B cell (primary cell): ENCODE measurements at regions not wholly inside any gene's neighbourhood (a gene's known extent, or its start where the extent isn't known, plus 50 kb on each side); places are given as distances from the start of the nearest gene placed in this dataset.

ENCODE experiments used
- ATAC-seq: fragments of 200-7000 bp; cut with Tn5 transposase; one replicate; pipeline ENCODE4 v1.10.0; 2021; ENCODE audit warnings: low read depth, mild to moderate bottlenecking, moderate number of reproducible peaks, moderate library complexity
- CTCF ChIA-PET: fragments of 350-600 bp; sonication (Branson Sonifier 250); formaldehyde crosslinking; loops from one replicate; lab custom pipeline; 2021; ENCODE audit warnings: antibody characterized with exemption, inconsistent platforms; lab: Charles Lee
- POLR2A ChIA-PET: fragments of 350-600 bp; sonication (Branson Sonifier 250); formaldehyde crosslinking; loops from one replicate; lab custom pipeline; 2021; ENCODE audit warnings: antibody characterized with exemption; lab: Charles Lee
- DNase-seq: peaks from one replicate; pipeline ENCODE4 v3.0.0; 2013
- H2AFZ ChIP-seq: 2 replicates; pipeline ENCODE4 v1.6.1; 2012; ENCODE audit warnings: mild to moderate bottlenecking, low read depth, low read length; ENCODE audit not compliant: insufficient read depth, poor library complexity, severe bottlenecking
- H3K27ac ChIP-seq, 2 donors: 1 replicate in 1 of 2; 2 replicates in 1 of 2; pipeline ENCODE4 v1.5.1; 2012 to 2013; ENCODE audit warnings: low read length in 2 of 2, mild to moderate bottlenecking in 2 of 2, moderate library complexity in 1 of 2
- H3K27me3 ChIP-seq, 4 experiments: fragments of 200-600 bp in 1 of 4; sonication (generic) in 1 of 4; replicated peaks in 1 of 4; 1 replicate in 2 of 4; 2 replicates in 2 of 4; pipeline versions ENCODE4 v1.6.1 to v1.7.0; 2013 to 2016; ENCODE audit warnings: low read length in 3 of 4, mild to moderate bottlenecking in 2 of 4, mixed read lengths in 1 of 4, moderate library complexity in 1 of 4; ENCODE audit not compliant: insufficient read depth in 4 of 4, control insufficient read depth in 3 of 4; ENCODE audit errors: control extremely low read depth in 1 of 4
- H3K36me3 ChIP-seq, 2 experiments: replicated peaks in 1 of 2; 1 replicate in 1 of 2; 2 replicates in 1 of 2; pipeline versions ENCODE4 v1.6.1 to v1.7.1; 2013; ENCODE audit warnings: low read length in 1 of 2; ENCODE audit not compliant: insufficient read depth in 2 of 2, control insufficient read depth in 1 of 2; ENCODE audit errors: control extremely low read depth in 1 of 2, extremely low read depth in 1 of 2
- H3K4me1 ChIP-seq, 2 donors: fragments of 200-600 bp in 1 of 2; sonication (generic) in 1 of 2; 1 replicate in 1 of 2; 2 replicates in 1 of 2; pipeline versions ENCODE4 v1.5.1 to v1.6.1; 2013 to 2017; ENCODE audit warnings: low read length in 2 of 2; ENCODE audit not compliant: control insufficient read depth in 2 of 2, insufficient read depth in 2 of 2
- H3K4me2 ChIP-seq: replicated peaks from 2 replicates; pipeline ENCODE3; 2012; ENCODE audit warnings: mild to moderate bottlenecking, low read depth, low read length; ENCODE audit not compliant: poor library complexity, severe bottlenecking
- H3K4me3 ChIP-seq, 5 experiments: fragments of 200-600 bp in 1 of 5; sonication (generic) in 1 of 5; 1 replicate in 3 of 5; 2 replicates in 2 of 5; pipeline versions ENCODE4 v1.5.1 to v1.7.0; 2011 to 2016; ENCODE audit warnings: low read length in 4 of 5, mild to moderate bottlenecking in 4 of 5, low read depth in 2 of 5, control low read depth in 1 of 5, moderate library complexity in 1 of 5; ENCODE audit not compliant: insufficient read depth in 1 of 5; ENCODE audit errors: control extremely low read depth in 1 of 5, extremely low read depth in 1 of 5
- H3K79me2 ChIP-seq: fragments of 200-600 bp; sonication (generic); one replicate; pipeline ENCODE4 v1.6.0; 2016; ENCODE audit warnings: low read length; ENCODE audit not compliant: control insufficient read depth, insufficient read depth
- H3K9ac ChIP-seq: fragments of 200-600 bp; sonication (generic); 2 replicates; pipeline ENCODE4 v1.6.1; 2017; ENCODE audit warnings: mild to moderate bottlenecking, low read length, moderate library complexity
- H3K9me3 ChIP-seq, 3 donors: one replicate each; pipeline versions ENCODE4 v1.6.1 to v1.7.1; 2013; ENCODE audit warnings: low read length in 2 of 3; ENCODE audit not compliant: control insufficient read depth in 2 of 3, insufficient read depth in 1 of 3; ENCODE audit errors: control extremely low read depth in 1 of 3
- H4K20me1 ChIP-seq: 2 replicates; pipeline ENCODE4 v1.6.0; 2012; ENCODE audit warnings: mild to moderate bottlenecking, low read length; ENCODE audit not compliant: insufficient read depth, control insufficient read depth, poor library complexity, severe bottlenecking
- H3K27ac Mint-ChIP-seq: one replicate; pipeline ENCODE4 v1.8.0; 2021; ENCODE audit warnings: mixed read lengths
- H3K27me3 Mint-ChIP-seq: one replicate; pipeline ENCODE4 v1.8.0; 2021; ENCODE audit warnings: mixed read lengths
- H3K4me1 Mint-ChIP-seq: one replicate; pipeline ENCODE4 v1.8.0; 2021; ENCODE audit warnings: mixed read lengths
- H3K4me3 Mint-ChIP-seq: one replicate; pipeline ENCODE4 v1.8.0; 2021; ENCODE audit warnings: mixed read lengths
- H3K9me3 Mint-ChIP-seq: one replicate; pipeline ENCODE4 v1.8.0; 2022; ENCODE audit warnings: mixed read lengths; ENCODE audit not compliant: insufficient read depth
- CTCF ChIP-seq: fragments of 200-600 bp; IDR thresholded peaks from one replicate; pipeline ENCODE4 v1.8.0; 2022; ENCODE audit warnings: antibody characterized with exemption, mild to moderate bottlenecking
- EZH2 ChIP-seq: IDR thresholded peaks from 2 replicates; pipeline ENCODE4 v1.6.1; 2012; ENCODE audit warnings: borderline replicate concordance, low read depth, mild to moderate bottlenecking, moderate library complexity, low read length; ENCODE audit not compliant: insufficient read depth, poor library complexity, severe bottlenecking
- WGBS: methylation state at CpG from one replicate; pipeline ENCODE4 v1.1.5; 2013; ENCODE audit warnings: missing lambda C conversion rate; ENCODE audit not compliant: insufficient coverage; 5-methylcytosine and 5-hydroxymethylcytosine counted together
- intact Hi-C: fragments of 100-400 bp; cut with micrococcal nuclease; formaldehyde crosslinking; loops from one replicate; pipeline ENCODE4 v1.10.0; 2022

GRCh38 chr5:5628866-5629606, 206.6 kb downstream of the ICE1 start:
- Histone ChIP-seq H3K9me3 (peaks cover 0 to 11% (median 10%) of the 10 kb centered on the region in 3 donors), H3K4me1 (no peaks in the 10 kb centered on the region), H3K4me2 (no peak overlapping the region), H3K36me3 (no peaks in the 10 kb centered on the region), H3K4me3 (no peak overlapping the region), H3K27ac (no peak overlapping the region), H3K9ac (no peak overlapping the region), H3K79me2 (no peaks in the 10 kb centered on the region), H3K27me3 (no peaks in the 10 kb centered on the region), H4K20me1 (no peaks in the 10 kb centered on the region), H2AFZ (no peak overlapping the region)
- intact Hi-C loops, result no loop called here
- ATAC-seq (no peak), DNase-seq (no peak)
- TF ChIP-seq EZH2, result no peak
- TF ChIP-seq CTCF, result no peak
- Mint-ChIP-seq H3K27me3 (peaks cover 10% of the 10 kb centered on the region), H3K4me1 (no peaks in the 10 kb centered on the region), H3K4me3 (no peak overlapping the region), H3K27ac (no peak overlapping the region), H3K9me3 (peaks cover 6% of the 10 kb centered on the region)
- CTCF ChIA-PET, result no interaction called here
- POLR2A ChIA-PET, result no interaction called here
- 84% methylated on average over 10 of the region's 10 CpGs for WGBS

DNA sequence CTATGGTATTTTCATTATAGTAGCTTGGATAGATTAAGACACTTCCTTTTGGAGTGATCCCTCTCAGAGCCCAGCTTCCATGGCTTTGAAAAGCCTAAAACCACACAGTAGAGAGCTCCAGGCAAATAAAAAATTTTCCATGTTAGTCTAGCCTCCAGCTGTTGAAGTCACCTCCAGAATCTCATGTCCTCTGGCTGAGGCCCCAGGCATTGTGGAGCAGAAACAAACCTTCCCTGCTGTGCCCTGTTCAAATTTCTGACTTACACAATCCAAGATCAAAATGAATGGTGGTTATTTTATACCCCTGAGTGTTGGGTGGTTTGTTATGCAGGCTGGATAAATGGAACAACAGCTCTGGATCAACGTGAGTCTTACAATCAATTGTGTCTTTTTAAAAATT, 203.9 kb downstream of the ICE1 start:
- H3K9ac ChIP-seq, result no peak overlapping the region
- no peaks in the 10 kb centered on the region for H3K79me2 ChIP-seq
- intact Hi-C loops, result no loop called here
- H3K27ac ChIP-seq, result no peak overlapping the region
- no peaks in the 10 kb centered on the region for H3K4me1 Mint-ChIP-seq
- TF ChIP-seq CTCF, result no peak
- no peak for TF ChIP-seq EZH2
- H3K4me3 ChIP-seq, result no peak overlapping the region
- CTCF ChIA-PET, result no interaction called here
- H3K27me3 ChIP-seq, result no peaks in the 10 kb centered on the region
- no peaks in the 10 kb centered on the region for H3K36me3 ChIP-seq
- no CpG with 5 or more reads among the region's 1 CpG for WGBS
- no peaks in the 10 kb centered on the region for H3K4me1 ChIP-seq
- no peak overlapping the region for H3K27ac Mint-ChIP-seq
- H3K9me3 Mint-ChIP-seq, result peaks cover 13% of the 10 kb centered on the region
- POLR2A ChIA-PET, result no interaction called here
- H3K27me3 Mint-ChIP-seq, result peaks cover 7% of the 10 kb centered on the region
- H3K4me3 Mint-ChIP-seq, result no peak overlapping the region
- ATAC-seq (no peak), DNase-seq (no peak)
- no peaks in the 10 kb centered on the region for H4K20me1 ChIP-seq
- no peak overlapping the region for H2AFZ ChIP-seq
- H3K9me3 ChIP-seq, result peaks cover 0 to 25% (median 21%) of the 10 kb centered on the region in 3 donors
- H3K4me2 ChIP-seq, result no peak overlapping the region
